ENCODE measurements at regions not wholly inside any gene's neighbourhood (a gene's known extent, or its start where the extent isn't known, plus 50 kb on each side); places are given as distances from the start of the nearest gene placed in this dataset.

DNA sequence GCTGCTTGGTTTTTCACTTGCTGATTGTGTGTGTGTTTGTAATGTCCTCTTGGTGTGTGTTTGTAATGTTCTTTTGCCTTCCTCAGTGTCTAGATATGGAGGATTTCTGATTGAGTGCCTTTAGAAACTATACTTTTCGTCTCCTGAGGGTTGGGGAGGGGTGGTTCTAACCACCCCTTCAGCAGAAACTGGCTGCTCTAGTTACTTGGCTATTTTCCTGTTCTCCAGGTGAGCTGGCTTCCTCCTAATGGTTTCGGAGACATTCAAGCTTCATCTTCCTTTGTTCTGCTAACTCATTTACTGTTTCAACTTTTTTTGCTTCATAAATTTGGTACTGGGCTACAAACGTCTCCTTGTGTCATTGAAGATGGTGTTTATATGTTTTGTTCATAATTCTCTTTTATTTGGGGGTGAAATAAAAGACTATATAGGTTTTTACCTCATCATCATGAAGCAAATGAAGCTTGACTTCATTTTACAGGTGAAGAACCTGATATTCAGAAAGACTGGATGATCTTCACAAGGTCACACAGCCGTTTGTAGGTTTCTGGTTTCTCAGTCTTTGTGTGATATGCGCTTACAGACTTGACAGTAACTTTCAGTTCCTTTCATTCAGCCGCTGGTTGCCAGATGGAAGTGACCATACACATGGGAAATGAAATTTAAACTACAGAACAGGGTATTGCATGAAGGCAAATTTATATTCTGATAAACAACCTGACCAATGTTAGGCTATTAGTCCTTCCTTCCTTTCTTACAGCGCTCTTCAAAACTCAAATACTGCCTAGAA, 238.5 kb downstream of the GALR1 start:
- intact Hi-C loops (cut with DNase I), result no loop called here

DNA sequence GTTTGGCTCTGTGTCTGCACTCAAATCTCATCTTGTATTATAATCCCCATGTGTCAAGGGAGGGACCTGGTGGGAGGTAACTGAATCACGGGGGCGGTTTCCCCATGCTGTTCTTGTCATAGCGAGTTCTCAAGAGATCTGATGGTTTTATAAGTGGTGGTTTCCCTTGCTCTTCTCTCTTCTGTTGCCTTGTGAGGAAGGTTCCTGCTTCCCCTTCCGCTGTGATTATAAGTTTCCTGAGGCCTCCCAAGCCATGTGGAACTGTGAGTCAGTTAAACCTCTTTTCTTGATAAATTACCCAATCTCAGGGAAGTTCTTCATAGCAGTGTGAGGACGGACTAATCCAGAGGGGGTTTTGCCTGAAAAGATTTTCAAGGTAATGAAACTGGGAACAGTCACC, 245.4 kb downstream of the GALR1 start:
- DNase-seq (ENCODE audit: low spot score), result no peak
- intact Hi-C loops (cut with DNase I), result no loop called here

More for the DNA sequence above, 238.5 kb downstream of the GALR1 start:
- DNase-seq (ENCODE audit: low spot score), result no peak

DNA sequence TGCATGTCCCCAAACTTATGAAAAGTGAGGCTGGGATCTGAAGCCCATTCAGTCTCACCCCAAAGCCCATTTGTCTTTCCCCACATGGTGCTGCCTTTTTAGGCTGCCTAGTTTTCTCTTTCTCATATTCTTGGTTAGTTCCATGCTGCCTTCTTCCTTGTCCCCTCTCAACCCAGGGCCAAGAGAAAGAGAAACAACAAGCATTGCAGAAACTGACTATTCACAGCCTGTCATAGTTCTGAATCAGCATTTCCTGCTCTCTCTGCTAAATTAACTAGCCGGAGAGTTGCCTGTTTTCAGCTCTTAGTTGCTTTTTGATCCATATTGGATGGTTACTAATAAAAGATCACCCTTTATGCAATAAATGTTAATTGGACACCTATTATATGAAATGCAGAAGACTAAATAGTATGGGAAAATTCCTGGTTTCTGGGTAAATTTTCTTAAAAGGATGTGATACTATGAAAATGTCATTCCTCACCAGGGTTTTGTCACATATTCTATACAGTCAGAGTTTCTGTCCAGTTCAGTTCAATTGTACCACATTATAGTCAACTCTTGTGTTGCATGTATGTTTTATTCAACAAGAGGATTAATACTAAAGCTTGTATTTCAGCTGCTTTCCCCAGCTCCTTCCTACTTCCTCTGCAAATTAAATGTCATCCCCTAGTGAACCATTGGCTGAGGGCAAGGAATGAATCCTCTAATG, 246.5 kb downstream of the GALR1 start:
- intact Hi-C loops (cut with DNase I), result no loop called here
- no peak for DNase-seq (ENCODE audit: low spot score)

DNA sequence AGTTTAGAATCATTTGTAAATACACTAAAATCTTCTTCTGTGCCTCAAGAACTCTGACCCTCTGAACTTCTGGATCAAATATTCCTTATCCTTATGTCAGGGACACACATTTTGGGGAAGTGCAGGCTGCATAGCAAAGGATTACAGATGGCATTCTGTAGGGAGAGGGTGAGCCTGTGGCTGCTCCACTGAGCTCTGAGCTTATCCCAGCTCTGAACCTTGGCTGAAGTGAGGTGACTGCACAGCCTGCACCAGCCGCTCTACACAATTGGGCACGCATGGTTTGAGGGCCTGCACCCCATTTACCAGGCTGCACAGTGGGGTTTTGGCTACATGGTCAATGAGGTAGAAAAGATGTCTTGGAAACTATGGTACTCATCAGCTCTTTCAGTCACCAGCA, 251.6 kb downstream of the GALR1 start:
- no peak for DNase-seq (ENCODE audit: low spot score)
- intact Hi-C loops (cut with DNase I), result no loop called here

DNA sequence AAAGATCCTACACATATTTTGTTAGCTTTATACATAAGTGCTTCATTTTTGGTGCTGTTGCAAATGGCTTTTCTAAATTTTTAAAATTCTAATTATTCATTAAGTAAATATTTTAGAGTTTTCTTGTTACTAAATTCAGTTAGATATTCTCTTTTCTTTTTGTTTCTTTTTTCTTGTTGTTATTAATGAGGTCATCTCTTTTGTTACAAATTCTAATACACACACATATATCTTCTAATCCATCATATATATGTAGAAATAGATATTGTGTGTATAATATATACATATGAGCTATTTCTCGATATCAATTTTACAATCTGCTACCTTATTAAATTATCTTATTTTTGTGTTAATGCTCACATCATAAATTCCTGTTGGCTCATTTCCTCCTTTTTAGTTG, 255.9 kb downstream of the GALR1 start:
- intact Hi-C loops (cut with DNase I), result no loop called here
- DNase-seq (ENCODE audit: low spot score), result no peak

DNA sequence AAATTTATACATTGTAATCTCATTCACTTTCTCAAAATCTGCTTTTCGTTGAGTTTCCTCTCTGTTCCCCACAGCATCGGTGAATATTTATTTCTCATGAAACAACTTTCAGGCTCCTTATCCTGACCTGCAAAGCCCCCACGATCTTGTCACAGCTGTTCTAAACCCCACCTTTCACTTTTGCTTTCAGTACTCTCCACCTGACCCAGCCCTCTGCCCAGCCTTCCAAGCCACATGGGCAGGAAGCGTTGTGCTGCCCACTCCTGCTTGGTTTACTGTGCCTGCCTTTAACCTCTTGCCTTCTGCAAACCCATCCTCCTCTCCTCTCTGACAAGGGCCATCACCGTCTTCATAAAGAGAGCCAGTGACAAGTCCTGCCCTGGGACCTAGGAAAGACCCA, 262.5 kb downstream of the GALR1 start:
- intact Hi-C loops (cut with DNase I), result no loop called here
- DNase-seq (ENCODE audit: low spot score), result no peak

DNA sequence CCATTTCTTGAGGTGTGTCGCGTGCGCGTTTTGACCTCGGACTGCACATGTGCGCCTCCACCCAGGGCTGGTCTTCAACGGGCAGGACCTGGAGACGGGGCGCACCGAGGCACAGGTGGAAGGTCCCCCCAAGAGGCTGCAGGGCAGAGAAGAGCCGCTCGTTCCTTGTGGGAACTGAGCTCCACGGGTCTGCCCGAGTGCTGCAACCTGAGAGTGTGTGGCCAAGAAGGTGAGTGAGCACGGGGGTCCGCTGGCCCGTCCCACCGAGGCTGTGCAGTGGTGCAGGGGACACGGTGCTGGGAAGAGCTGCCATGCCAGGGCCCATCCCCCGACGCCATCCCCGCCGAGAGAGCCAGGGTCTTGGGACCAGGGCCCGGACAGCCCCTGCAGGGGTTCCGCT, 268.3 kb downstream of the GALR1 start:
- no peak for DNase-seq (ENCODE audit: low spot score)
- intact Hi-C loops (cut with DNase I), result no loop called here

DNA sequence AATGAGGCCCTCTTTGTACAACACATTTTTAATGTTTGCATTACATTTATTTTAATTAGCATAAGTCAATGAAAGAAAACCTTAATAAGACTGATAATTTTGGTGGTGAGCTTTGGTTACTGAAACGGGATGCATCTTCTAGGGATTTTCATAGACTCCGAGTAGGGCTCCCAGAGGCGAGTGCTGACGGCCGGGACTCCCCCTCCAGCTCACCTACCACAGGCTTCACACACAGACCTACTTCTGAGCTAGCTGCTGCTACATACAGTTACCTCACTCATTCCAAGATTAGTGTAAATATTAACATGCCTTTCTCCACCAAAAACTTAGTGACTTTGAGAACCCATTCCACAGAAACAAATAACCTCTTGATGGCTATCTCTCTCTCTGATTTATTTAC, 271.1 kb downstream of the GALR1 start:
- intact Hi-C loops (cut with DNase I), result no loop called here

DNA sequence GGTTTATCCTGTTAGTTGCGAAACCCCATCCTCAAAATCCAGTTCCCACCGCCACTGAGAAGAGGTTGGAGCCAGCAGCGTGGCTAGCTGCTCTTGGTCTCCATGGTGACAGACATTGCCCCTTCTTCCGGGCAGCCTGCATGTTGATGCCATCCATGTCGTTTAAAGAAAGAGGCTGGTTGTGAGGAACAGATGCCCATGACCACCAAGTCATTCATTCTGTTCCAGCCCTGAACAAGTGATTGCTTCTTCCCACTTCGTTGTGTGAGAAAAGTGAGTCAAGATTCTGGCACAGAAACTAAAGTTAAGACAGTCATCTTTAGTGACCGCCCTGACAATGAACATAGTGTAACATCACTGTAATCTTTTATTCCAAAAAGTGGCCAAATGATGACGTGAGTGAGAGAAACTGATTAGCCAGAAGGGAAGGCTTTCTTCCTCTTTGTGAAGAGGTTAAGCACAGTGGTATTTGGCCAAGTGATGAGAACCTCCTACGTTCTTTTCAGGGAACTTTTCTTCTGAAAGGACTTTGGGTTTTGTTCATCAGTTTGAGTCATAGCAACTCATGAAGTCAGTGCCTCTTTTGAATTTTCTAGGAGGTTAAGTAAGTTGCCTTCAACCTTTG, 272.5 kb downstream of the GALR1 start:
- intact Hi-C loops (cut with DNase I), result no loop called here
- no peak for DNase-seq (ENCODE audit: low spot score)

More for the DNA sequence above, 271.1 kb downstream of the GALR1 start:
- no peak for DNase-seq (ENCODE audit: low spot score)

DNA sequence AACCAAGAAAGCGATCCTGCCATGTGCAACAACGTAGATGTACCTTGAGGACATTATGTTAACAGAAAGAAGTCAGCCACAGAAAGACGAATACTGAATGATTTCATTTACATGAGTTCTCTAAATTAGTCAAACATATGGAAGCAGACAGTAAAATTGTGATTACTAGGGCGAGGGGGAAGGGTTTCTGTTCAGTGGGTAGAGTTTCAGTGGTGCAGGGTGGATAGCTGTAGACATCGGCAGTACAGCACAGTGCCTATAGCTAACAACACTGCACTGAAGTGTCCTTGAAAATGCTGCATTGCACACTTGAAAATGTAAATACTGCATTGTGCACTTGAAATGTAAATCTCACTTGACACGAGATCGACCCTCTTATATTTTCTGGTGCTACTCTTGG, 275.3 kb downstream of the GALR1 start:
- intact Hi-C loops (cut with DNase I), result no loop called here
- no peak for DNase-seq (ENCODE audit: low spot score)

DNA sequence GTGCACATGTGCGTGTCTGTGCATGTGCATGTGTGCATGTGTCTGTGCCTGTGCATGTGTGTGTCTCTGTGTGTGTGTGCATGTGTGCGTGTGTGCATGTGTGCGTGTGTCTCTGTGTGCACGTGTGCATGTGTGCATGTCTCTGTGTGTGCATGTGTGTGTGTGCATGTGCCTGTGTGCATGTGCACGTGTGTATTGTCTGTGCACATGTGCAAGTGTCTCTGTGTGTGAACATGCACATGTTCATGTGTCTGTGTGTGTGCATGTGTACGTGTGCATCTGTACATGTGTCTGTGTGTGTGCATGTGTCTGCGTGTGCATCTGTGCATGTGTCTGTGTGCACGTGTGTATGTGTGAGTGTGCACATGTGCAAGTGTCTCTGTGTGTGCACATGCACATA, 277.3 kb downstream of the GALR1 start:
- intact Hi-C loops (cut with DNase I), result no loop called here
- DNase-seq (ENCODE audit: low spot score), result no peak

DNA sequence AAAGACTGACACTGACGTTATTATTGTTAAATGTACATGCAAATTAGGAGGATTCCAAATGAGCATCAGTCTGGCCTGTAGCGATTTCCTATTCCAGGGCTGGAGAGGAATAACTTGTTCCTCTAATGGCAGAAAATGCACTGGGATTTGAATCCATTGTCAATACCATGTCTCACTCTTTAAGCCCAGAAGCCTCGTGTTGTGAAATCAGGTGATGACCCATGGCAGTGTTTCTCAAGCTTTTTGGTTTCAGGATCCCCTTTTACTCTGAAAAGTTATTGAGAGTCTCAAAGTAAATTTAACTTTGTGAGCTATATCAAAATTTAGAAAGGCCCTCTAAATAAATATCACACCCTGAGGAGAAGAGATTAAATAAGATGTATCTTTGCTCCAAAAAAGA, 279.2 kb downstream of the GALR1 start:
- no peak for DNase-seq (ENCODE audit: low spot score)
- intact Hi-C loops (cut with DNase I), result no loop called here

DNA sequence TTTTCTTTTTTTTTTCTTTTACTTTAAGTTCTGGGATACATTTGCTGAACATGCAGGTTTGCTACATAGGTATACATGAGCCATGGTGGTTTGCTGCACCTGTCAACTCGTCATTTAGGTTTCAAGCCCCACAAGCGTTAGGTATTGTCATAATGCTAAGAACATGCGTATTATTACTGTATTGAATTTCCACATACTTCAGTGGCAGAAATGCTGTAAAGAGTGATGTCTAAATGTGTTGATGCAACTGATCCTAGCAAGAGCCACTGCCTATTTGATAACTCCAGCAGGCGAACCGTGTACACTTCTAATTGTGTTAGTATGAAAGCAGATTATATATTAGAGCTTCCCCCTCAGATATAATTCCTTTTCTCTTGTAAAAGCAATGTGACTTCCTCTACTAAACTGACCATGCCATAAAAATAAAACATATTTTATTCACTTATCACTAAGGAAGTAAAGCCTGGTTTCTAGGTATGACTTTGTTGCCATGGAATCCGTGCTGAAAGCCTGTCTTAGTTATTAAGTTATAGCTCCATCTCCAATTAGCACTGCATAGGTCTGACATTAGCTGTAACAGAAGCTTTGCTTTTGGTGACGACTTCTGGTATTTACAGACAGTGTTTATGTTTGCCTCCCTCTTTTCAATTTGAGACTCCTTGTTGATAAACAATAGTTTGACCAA, 280.0 kb downstream of the GALR1 start:
- intact Hi-C loops (cut with DNase I), result no loop called here
- DNase-seq (ENCODE audit: low spot score), result no peak

DNA sequence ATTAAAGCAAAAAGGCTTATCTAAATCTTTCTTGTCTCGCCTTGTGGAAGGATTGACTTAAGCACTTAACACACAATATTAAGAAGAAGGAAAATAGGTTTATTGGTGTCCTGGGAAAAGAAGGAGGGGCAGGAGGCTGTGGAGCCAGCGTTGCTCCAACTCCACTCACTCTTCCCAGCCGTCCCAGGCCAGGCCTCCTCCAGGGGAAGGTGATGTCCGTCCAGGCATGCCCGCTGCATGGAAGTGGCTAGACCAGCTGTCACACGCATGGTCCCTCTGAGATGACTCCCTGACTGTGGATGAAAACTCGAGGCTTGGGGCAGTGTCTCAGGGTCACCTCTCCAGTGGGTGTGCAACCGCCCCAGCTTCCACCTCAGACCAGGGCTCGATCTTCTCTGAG, 281.1 kb downstream of the GALR1 start:
- intact Hi-C loops (cut with DNase I), result no loop called here

DNA sequence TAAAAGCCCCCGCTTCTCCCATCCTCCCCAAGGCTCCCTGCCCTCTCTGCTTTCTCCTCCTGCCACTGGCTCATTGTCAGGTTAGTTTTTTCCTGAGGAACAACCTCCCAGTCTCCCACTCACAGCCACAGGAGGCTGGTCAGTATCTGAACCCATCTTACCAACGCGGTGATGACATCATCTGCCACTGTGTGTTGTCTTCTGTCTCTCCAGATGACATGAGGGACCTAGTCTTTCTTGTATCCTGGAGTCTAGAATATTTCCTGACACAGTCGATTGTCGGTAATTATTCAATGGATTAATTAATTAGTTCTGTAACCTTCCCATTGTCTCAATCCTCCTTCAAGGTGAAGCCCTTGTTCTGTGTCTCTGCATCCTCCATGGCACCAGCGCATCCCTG, 290.2 kb downstream of the GALR1 start:
- no peak for DNase-seq (ENCODE audit: low spot score)
- intact Hi-C loops (cut with DNase I), result no loop called here

More for the DNA sequence above, 281.1 kb downstream of the GALR1 start:
- DNase-seq (ENCODE audit: low spot score), result no peak

DNA sequence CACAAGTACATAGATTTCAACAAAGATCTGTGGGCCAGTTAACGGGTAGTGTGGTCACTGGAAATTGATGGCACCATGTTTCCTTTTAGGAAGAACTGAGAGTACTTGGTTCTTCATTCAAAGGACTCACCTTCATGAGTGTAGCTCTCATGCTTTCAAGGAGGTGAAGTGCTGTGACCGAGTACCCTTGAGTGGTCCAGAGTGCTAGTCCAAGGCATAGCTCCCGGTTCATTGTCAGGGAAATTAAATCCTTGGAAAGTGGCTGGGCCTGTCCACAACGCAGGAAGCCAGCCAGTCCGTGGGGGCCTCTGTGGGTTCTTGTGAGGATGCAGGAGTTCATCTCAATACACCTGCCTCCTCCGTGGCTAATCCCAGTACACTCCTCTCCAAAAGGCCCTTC, 295.1 kb downstream of the GALR1 start:
- DNase-seq (ENCODE audit: low spot score), result no peak
- intact Hi-C loops (cut with DNase I), result no loop called here

DNA sequence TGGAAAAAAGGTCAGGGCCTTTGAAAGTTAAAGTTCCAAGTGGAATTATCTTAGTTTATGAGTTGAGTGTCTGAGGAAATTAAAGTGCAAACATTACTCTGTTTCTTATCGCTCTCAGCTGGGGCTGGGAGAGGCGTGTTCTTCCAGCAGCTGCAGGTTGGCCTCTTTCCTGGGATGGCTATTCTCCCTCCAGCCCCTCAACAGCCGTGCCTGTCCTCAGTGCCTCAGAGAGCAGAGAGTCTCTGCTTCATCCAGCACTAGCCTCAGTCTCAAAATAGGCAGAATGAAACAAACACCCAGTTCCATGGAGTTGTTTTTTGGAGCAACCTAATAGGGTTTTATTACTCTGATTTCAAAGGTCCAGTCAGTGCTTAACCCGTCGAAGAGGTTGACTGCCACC, 298.1 kb downstream of the GALR1 start:
- DNase-seq (ENCODE audit: low spot score), result no peak

DNA sequence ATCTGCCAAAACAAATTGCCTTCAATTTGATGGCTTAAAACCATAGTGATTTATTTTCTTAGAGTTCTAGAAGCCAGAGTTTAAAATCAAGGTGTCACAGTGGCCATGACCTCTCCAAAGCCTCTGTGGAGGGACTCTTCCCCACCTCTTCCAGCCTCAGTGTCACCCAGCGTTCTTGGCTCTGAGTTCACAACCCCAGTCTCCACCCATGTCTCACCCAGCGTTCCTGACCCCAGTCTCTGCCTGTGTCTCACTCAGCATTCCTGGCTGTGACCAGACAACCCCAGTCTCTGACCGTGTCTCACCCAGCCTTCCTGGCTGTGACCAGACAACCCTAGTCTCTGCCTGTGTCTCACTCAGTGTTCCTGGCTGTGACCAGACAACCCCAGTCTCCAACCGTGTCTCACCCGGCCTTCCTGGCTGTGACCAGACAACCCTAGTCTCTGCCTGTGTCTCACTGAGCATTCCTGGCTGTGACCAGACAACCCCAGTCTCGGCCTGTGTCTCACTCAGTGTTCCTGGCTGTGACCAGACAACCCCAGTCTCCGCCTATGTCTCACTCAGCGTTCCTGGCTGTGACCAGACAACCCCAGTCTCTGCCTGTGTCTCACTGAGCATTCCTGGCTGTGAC, 299.3 kb downstream of the GALR1 start:
- DNase-seq (ENCODE audit: low spot score), result no peak
- intact Hi-C loops (cut with DNase I), result no loop called here

More for the DNA sequence above, 298.1 kb downstream of the GALR1 start:
- intact Hi-C loops (cut with DNase I), result no loop called here

DNA sequence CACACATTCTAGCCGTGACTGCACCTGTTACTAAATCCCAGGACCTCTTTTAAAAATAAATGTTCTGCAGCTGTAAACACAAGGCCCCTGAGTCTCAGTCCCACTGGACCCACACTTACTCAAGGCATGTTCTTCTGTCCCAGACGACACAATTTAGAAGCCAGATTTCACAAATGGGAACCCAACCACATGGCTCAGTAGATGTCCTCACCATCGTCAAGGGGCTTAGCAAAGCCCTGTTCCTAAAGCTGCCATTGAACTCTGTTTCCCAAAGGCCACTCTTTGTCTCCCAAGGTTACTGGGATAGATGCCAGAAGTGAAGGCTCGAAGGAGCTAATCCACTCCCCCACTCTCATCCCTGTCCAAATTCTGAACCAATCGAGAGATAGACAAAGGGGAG, 301.0 kb downstream of the GALR1 start:
- no peak for DNase-seq (ENCODE audit: low spot score)
- intact Hi-C loops (cut with DNase I), result no loop called here

DNA sequence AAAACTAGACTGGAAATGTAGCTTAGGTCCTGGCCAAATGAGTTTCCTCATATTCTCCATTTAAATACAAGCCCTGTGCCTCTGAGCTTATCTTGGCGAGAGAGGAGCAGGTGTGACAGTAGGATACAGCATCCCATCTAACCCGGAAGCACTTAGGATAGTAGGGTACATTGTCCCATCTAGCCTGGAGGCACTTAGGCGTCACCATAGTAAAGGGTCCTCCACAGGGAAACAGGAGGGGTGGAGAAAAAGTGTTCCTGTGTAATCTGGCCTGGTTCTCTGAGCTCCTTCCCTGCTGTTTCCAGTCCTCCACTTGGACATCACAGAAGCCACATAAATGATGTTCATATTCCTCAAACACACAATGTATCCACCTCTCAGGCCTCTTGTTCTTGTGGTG, 301.4 kb downstream of the GALR1 start:
- intact Hi-C loops (cut with DNase I), result no loop called here
- no peak for DNase-seq (ENCODE audit: low spot score)
